ENCODE measurements at regions not wholly inside any gene's neighbourhood (a gene's known extent, or its start where the extent isn't known, plus 50 kb on each side); places are given as distances from the start of the nearest gene placed in this dataset.
"Not testable (repeated sequence)": the region's sequence is repeated elsewhere in the genome, so short reads cannot be mapped to it uniquely, and the experiment has no call there.

DNA sequence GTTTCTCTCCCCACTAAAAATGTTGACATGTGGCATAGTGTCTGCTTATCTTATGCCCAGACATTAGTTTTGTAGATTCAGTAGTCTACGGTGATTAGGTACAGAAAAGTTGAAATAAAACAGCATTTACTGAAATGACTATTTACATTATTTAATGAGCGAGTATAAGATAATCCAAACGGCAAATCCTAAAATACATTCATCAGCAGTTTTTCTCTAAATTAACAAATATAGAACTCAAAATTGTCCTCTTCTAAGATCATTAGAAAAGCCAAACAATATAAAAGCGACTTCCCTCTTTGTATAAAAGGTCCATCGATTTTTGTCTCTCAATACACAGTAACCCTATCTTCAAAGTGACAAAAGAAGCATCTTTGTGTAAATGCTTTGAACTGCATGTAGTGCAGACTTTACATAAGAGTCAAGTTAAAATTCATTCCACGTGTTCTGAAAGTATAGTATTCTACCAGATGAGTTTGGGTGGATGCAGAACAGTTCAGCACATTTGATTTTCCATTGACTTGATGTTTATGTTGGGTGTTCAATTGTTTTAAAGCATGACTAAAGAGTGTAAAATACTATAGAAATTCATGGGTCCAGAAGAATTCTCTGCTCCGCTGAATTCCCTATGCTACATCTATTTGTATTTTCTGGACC is 480.8 kb upstream of the DPH6 start:
- no peak overlapping the region for H3K27ac Mint-ChIP-seq (ENCODE audit: unreplicated experiment)
- no peaks in the 10 kb centered on the region for H3K36me3 Mint-ChIP-seq (ENCODE audit: low read depth, unreplicated experiment)
- no peaks in the 10 kb centered on the region for H3K27me3 Mint-ChIP-seq (ENCODE audit: unreplicated experiment)
- no peak overlapping the region for H3K4me3 Mint-ChIP-seq (ENCODE audit: unreplicated experiment)
- TF ChIP-seq, protein P1, sequence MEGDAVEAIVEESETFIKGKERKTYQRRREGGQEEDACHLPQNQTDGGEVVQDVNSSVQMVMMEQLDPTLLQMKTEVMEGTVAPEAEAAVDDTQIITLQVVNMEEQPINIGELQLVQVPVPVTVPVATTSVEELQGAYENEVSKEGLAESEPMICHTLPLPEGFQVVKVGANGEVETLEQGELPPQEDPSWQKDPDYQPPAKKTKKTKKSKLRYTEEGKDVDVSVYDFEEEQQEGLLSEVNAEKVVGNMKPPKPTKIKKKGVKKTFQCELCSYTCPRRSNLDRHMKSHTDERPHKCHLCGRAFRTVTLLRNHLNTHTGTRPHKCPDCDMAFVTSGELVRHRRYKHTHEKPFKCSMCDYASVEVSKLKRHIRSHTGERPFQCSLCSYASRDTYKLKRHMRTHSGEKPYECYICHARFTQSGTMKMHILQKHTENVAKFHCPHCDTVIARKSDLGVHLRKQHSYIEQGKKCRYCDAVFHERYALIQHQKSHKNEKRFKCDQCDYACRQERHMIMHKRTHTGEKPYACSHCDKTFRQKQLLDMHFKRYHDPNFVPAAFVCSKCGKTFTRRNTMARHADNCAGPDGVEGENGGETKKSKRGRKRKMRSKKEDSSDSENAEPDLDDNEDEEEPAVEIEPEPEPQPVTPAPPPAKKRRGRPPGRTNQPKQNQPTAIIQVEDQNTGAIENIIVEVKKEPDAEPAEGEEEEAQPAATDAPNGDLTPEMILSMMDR (IDR thresholded peaks at IDR 0.05; ENCODE audit: unreplicated experiment) = no peak
- peaks cover 4% of the 10 kb centered on the region for H3K4me1 Mint-ChIP-seq (ENCODE audit: unreplicated experiment)
- DNase-seq (ENCODE audit: low spot score) = no peak
- no peaks in the 10 kb centered on the region for H3K9me3 Mint-ChIP-seq (ENCODE audit: unreplicated experiment)

DNA sequence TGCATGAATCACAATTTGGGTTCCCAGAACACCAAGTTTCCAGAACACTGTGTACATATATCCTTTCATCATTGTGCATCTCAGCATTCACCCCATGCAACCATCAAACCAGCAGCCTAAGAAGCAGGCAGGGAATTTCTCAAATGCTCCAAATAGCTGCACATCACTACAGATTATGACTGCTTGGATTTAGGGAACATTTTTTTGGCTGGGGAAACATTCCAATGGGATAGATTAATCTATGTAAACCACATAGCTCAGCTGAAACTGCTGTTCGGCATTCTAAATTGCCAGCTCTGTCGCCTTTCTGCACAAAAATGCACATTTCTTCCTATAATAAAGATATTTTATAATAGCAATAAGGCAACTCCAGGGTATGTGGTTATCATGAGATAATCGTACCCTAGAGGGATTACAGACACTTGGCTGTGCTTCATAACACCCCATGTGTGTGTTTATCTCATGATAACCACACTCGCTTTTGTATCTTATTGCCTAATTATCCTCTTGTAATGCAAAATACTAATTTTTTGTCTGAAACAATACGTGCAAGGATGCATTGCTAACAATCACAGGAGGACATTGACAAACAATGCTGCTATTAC is 483.7 kb upstream of the DPH6 start:
- DNase-seq (ENCODE audit: low spot score) = no peak
- H3K9me3 Mint-ChIP-seq (ENCODE audit: unreplicated experiment) = no peaks in the 10 kb centered on the region
- peaks cover 4% of the 10 kb centered on the region for H3K4me1 Mint-ChIP-seq (ENCODE audit: unreplicated experiment)

DNA sequence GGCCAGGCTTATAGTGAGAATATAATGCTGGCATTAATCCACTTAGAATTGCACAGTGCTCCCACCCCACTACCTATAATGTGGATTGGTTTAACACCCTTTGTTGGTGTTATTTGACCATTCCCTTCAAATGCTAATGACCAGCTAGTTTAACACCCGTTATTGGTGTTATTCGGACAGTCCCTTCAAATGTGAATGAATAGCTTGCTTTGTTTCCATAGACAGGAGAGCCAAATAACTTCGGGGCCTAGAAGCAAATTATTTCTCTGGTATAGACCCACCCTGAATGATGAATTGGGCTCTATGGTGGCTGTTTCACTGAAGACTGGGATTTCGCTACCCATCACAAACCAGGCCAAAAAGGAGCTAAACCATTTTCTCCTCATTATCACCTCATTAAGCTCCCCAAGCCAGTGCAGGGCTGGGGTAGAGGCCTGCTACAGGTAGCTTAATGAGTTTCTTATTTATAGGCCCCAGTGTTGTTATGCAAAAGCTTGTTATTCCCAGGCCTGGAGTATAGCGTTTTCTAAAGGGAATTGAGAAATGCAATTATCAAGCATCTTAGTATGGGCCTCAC is 494.1 kb upstream of the DPH6 start:
- H3K36me3 Mint-ChIP-seq (ENCODE audit: low read depth, unreplicated experiment) = no peaks in the 10 kb centered on the region
- H3K27me3 Mint-ChIP-seq (ENCODE audit: unreplicated experiment) = no peaks in the 10 kb centered on the region

More for the DNA sequence above, 483.7 kb upstream of the DPH6 start:
- H3K27me3 Mint-ChIP-seq (ENCODE audit: unreplicated experiment) = no peaks in the 10 kb centered on the region
- H3K4me3 Mint-ChIP-seq (ENCODE audit: unreplicated experiment) = no peak overlapping the region
- H3K36me3 Mint-ChIP-seq (ENCODE audit: low read depth, unreplicated experiment) = no peaks in the 10 kb centered on the region
- TF ChIP-seq, protein P1 (IDR thresholded peaks at IDR 0.05; ENCODE audit: unreplicated experiment) = no peak
- no peak overlapping the region for H3K27ac Mint-ChIP-seq (ENCODE audit: unreplicated experiment)

DNA sequence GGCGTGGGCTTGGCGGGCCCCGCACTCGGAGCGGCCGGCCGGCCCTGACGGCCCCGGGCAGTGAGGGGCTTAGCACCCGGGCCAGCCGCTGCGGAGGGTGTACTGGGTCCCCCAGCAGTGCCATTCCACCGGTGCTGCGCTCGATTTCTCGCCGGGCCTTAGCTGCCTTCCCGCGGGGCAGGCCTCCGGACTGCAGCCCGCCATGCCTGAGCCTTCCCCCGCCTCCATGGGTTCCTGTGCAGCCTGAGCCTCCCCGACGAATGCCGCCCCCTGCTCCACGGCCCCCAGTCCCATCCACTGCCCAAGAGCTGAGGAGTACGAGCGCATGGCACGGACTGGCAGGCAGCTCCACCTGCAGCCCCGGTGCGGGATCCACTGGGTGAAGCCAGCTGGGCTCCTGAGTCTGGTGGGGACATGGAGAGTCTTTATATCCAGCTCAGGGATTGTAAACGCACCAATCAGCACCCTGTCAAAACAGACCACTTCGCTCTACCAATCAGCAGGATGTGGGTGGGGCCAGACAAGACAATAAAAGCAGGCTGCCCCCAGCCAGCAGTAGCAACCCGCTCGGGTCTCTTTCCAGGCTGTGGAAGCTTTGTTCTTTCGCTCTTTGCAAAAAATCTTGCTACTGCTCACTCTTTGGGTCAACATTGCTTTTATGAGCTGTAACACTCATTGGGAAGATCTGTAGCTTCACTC is 501.2 kb upstream of the DPH6 start:
- not testable (repeated sequence) for H3K36me3 Mint-ChIP-seq (ENCODE audit: low read depth, unreplicated experiment); DNase-seq (ENCODE audit: low spot score); H3K4me1 Mint-ChIP-seq (ENCODE audit: unreplicated experiment); H3K27ac Mint-ChIP-seq (ENCODE audit: unreplicated experiment); H3K4me3 Mint-ChIP-seq (ENCODE audit: unreplicated experiment); H3K27me3 Mint-ChIP-seq (ENCODE audit: unreplicated experiment); H3K9me3 Mint-ChIP-seq (ENCODE audit: unreplicated experiment)

More for the DNA sequence above, 494.1 kb upstream of the DPH6 start:
- no peak overlapping the region for H3K4me3 Mint-ChIP-seq (ENCODE audit: unreplicated experiment)
- no peak for DNase-seq (ENCODE audit: low spot score)
- H3K4me1 Mint-ChIP-seq (ENCODE audit: unreplicated experiment) = no peaks in the 10 kb centered on the region
- TF ChIP-seq, protein P1 (IDR thresholded peaks at IDR 0.05; ENCODE audit: unreplicated experiment) = no peak
- no peaks in the 10 kb centered on the region for H3K9me3 Mint-ChIP-seq (ENCODE audit: unreplicated experiment)
- H3K27ac Mint-ChIP-seq (ENCODE audit: unreplicated experiment) = no peak overlapping the region

DNA sequence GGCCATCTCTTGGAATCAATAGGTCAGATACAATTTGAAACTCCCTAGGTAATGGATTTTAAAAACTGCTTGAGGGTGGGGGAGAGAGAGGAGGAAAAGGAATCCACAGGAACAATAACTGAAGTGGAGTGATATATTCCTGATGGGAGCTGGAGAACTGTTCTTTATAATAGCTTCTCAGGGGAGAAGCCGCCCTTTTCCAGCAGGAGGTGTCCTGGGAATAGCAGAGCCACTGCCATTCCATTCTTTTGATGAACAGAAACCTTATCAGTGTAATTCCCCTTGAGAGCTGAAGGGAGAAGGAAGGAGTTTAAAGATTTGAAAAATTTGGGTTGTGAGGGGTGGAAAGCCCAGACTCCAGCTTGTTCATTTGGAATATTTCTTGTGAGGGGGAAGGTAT is 504.9 kb upstream of the DPH6 start:
- no peak overlapping the region for H3K27ac Mint-ChIP-seq (ENCODE audit: unreplicated experiment)
- H3K27me3 Mint-ChIP-seq (ENCODE audit: unreplicated experiment) = no peaks in the 10 kb centered on the region
- H3K4me1 Mint-ChIP-seq (ENCODE audit: unreplicated experiment) = no peaks in the 10 kb centered on the region
- H3K36me3 Mint-ChIP-seq (ENCODE audit: low read depth, unreplicated experiment) = no peaks in the 10 kb centered on the region
- TF ChIP-seq, protein P1 (IDR thresholded peaks at IDR 0.05; ENCODE audit: unreplicated experiment) = no peak
- no peak for DNase-seq (ENCODE audit: low spot score)
- H3K4me3 Mint-ChIP-seq (ENCODE audit: unreplicated experiment) = no peak overlapping the region
- H3K9me3 Mint-ChIP-seq (ENCODE audit: unreplicated experiment) = no peaks in the 10 kb centered on the region

DNA sequence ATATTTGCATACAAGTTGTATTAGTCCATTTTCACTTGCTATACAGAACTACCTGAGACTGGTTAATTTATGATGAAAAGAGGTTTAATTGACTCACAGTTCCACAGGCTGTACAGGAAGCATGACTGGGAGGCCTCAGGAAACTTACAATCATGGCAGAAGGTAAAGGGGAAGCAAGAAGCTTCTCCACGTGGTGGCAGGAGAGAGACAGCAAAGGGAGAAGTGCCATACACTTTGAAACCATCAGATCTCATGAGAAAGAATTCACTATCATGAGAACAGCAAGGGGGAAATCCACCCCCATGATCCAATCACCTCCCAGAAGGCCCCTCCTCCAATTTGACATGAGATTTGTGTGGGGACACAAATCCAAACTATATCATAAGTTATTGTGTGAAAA is 506.7 kb upstream of the DPH6 start:
- not testable (repeated sequence) for H3K9me3 Mint-ChIP-seq (ENCODE audit: unreplicated experiment); H3K4me3 Mint-ChIP-seq (ENCODE audit: unreplicated experiment); H3K27me3 Mint-ChIP-seq (ENCODE audit: unreplicated experiment); H3K27ac Mint-ChIP-seq (ENCODE audit: unreplicated experiment); H3K36me3 Mint-ChIP-seq (ENCODE audit: low read depth, unreplicated experiment); H3K4me1 Mint-ChIP-seq (ENCODE audit: unreplicated experiment); DNase-seq (ENCODE audit: low spot score)
